ENCODE measurements at regions not wholly inside any gene's neighbourhood (a gene's known extent, or its start where the extent isn't known, plus 50 kb on each side); places are given as distances from the start of the nearest gene placed in this dataset.

GRCh38 chr11:45535033-45535432, 130.4 kb downstream of the CHST1 start:
- TF ChIP-seq CTCF (conservative IDR thresholded peaks at IDR 0.05; ENCODE audit: low read length) (no peak), EZH2phosphoT487 (IDR thresholded peaks at IDR 0.05; ENCODE audit: borderline replicate concordance, low read depth, low read length) (no peak)
